GM21576 (cell line): ENCODE measurements at regions not wholly inside any gene's neighbourhood (a gene's known extent, or its start where the extent isn't known, plus 50 kb on each side); places are given as distances from the start of the nearest gene placed in this dataset.

Experiments
- ATAC-seq: cut with Tn5 transposase; IDR thresholded peaks from one replicate; pipeline ENCODE4 v1.9.1; 2021; ENCODE audit warnings: mild to moderate bottlenecking, moderate library complexity; ENCODE audit not compliant: unreplicated experiment

DNA sequence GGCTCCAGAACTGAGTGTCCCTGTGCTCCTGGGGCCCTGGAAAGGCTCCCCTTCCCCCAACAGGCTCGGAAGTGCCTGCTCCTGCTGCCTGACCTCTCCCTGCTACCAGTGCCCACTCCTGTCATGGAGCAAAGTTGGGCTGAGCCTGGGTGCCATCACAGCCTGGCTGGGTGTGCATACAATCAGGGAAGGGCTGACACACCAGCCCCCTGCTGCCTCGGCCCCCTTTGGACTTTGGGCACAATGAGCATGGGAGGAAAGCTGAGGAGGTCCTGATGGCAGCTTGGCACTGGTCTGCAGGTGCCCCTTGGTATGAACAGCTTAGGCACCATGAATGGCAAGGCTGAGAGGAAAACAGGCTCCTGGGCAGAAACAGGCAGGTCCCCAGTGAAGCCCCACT is 405.0 kb downstream of the PID1 start:
- ATAC-seq = no peak

DNA sequence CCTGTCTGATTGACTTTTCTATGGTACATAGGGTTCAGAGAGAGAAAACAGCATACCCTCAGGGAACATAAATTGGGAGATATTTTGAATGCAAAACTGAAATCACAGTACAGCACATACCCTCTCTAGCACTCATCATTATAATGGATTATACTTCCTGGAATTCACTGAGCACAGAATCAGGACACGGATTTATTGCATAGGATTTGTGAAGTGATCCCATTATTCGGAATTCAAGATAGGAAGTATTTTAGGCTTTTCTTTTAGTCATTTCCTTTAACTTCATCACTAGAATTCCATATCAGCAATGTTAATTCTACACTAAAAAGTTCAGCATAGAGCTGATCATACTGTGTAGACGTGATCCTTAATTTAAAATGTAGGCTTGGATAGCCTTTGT is 407.0 kb downstream of the PID1 start:
- no peak for ATAC-seq

- ATAC-seq = no peak
Measured at GRCh38 chr2:228860601-228861285, 410.3 kb downstream of the PID1 start.

DNA sequence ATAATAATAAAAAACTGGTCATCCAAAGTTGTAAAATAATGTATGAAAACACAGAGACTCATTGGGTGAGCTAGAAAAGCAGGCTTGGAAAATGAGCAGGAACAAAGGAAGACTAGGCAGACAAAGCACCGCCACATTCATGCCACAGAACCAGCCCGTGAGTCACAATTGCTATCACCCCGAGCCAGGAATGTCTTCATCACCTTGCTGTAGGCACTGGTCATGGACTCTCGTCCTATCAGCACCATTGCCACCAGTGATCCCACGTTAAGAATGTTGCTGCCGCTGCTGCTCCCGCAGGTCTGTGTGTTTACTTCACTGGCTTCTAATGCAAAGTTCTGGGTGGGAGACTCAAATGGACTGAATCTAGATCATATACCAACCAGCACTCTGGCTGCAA is 417.9 kb downstream of the PID1 start:
- ATAC-seq = no peak

GRCh38 chr2:228848638-228849037 is 422.4 kb downstream of the PID1 start:
- no peak for ATAC-seq

DNA sequence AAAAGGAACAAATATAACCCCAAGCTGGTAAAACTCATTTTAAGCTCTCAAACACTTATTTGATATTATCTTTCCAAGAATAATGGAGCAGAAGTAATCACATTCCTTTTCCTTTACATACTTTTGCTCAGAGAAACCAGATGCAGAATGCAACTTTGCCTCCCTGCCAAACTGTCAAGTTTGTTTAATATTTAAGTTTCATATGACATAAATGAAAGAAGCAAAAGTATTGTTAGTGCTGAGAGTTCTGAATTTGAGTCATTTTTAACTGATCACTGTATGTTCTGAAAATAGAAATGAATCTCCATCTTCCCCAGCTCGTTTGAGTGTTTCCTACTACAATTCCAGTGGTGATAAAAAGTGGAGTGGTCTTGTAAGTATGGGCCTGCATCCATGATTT is 423.4 kb downstream of the PID1 start:
- ATAC-seq = no peak

DNA sequence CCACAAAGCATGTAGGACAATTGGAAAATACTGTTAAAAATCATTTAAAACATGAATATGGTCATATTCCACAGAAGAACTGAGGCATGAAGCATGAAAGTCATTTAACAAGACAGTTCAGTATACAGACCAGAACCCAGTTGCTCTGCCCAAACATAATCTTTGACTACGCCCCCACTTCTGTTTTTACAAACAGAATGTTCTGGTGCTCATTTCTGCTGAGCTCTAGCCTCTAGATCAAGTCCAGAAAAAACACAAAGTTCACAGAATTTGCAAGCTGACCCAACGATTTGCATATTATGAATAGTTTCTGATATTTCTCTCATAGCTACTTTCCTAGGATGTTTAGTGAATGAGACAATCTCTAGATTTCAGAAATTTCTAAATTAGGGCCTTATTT is 424.9 kb downstream of the PID1 start:
- no peak for ATAC-seq

DNA sequence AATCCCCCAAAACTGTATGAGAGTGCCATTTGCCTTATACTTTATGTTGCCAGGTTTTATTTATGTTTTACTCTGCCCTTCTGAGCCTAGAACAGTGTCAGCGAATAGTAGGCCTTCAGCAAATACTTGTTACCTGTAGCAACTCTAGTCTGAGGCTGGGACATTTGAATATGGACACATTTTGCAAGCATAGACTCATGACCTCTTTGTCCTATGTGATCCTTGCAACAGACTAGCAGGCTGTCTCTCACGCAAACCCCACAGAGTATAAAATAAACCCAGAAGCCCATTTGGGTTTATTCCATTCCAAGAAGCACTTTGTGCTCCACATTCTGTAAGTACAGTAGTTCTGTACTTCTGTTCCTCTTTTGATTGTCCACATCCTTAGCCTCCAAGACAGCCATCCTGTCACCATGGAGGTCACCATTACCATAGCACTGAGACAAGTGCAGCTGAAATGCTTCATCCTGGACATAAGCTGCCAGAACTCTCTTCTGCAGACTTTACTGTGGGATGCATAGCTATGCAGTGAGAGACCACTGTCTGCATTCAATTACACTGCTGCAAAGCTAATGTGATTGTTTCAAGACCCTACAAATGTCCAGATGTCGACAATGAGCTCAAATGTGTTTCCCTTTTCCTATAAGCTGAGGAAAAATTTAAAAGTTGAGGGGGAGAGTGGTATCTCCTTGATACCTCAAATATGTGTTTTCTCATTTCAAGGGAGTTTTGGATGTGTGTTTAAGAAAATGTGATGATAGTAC is 425.7 kb downstream of the PID1 start:
- ATAC-seq = no peak

GRCh38 chr2:228841877-228842276 is 429.2 kb downstream of the PID1 start:
- no peak for ATAC-seq

- no peak for ATAC-seq
Measured at GRCh38 chr2:228841475-228841874, 429.6 kb downstream of the PID1 start.

DNA sequence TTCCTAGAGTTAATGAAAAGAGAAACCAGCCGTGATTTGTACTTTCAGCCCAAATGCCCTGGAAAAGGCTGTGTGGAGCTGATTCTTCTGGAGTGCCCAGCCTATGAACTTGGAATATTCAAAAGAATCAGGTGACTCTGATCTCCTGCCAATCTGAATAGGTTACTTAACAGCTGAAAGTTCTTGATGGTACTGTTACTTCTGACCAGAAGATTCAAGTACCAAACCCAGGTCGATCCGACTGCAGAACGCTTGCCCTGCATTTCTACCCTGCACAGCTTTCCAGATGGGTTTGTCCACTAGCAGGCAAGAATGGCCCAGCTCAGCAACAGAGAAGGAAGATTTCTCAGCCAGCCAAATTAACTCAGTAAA is 430.4 kb downstream of the PID1 start:
- no peak for ATAC-seq

- ATAC-seq = no peak
Measured at GRCh38 chr2:228840113-228840742, 430.9 kb downstream of the PID1 start.

- ATAC-seq = no peak
Measured at GRCh38 chr2:228839421-228839876, 431.6 kb downstream of the PID1 start.

DNA sequence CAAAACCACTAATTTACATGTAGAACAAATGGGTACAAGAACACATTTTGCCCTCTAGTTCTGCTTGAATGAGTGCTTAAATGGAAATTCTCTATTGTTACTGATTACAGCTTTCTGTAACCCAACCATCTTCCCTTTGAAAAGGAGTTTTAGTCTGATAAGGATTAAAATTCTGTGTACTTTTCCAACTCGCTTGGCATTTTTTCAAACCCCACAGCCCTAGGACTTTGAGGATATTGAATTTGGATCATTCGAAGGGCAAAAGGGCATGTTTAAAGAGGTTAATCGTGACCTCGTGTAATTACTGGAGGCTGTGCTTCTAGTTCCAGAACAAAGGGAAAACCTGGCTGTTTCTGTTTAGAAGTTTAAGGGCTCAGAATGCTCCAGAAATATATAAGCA is 432.3 kb downstream of the PID1 start:
- no peak for ATAC-seq

- ATAC-seq = no peak
Measured at GRCh38 chr2:228828397-228828796, 442.7 kb downstream of the PID1 start.

GRCh38 chr2:228827056-228827700 is 443.9 kb downstream of the PID1 start:
- no peak for ATAC-seq

- no peak for ATAC-seq
Measured at GRCh38 chr2:228819701-228820100, 451.4 kb downstream of the PID1 start.

GRCh38 chr2:228802181-228803071 is 468.7 kb downstream of the PID1 start:
- no peak for ATAC-seq

DNA sequence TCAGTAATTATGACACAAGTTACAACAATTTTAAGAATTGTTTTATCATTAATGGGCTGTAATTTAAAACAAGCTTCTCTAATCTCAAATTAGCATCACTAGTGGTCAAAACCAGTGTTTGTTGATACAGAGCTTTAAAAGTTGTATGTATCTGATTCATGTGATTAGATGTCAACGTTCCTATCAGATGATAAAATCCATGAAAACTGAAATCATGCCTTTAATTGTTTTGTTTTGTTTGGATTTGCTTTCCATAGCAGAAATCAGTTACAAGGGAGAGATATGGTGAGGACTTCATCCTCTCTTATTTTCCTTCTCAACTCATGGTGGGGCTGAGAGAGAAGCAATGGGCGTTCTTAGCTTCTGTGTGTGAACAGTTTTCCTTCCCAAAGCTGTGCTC is 469.6 kb downstream of the PID1 start:
- ATAC-seq = no peak

- ATAC-seq = no peak
Measured at GRCh38 chr2:228799208-228799588, 471.9 kb downstream of the PID1 start.
